HepG2 (cell line): ENCODE measurements at regions not wholly inside any gene's neighbourhood (a gene's known extent, or its start where the extent isn't known, plus 50 kb on each side); places are given as distances from the start of the nearest gene placed in this dataset.

Experiments
- ATAC-seq: fragments of 200-7000 bp; cut with Tn5 transposase; 3 replicates; pipeline ENCODE4 v1.9.1; 2020; ENCODE audit warnings: mild to moderate bottlenecking, moderate library complexity
- BruUV-seq: library from RNA; stranded (reverse); fragments of 400-500 nt; replicated peaks from 2 replicates; lab custom pipeline; 2021; lab: Mats Ljungman, UMichigan
- CTCF ChIA-PET: fragments of 300-600 bp; formaldehyde crosslinking; extraction: SDS; loops from one replicate; lab custom pipeline; 2021; ENCODE audit warnings: low total read pairs, inconsistent platforms, low intra/inter-chr PET ratio; lab: Yijun Ruan, JAX
- POLR2A ChIA-PET: fragments of 350-600 bp; sonication (Branson Sonifier 250); formaldehyde crosslinking; loops from one replicate; lab custom pipeline; 2020; ENCODE audit warnings: antibody characterized with exemption, inconsistent platforms; lab: Yijun Ruan, JAX
- DNase-seq: peaks from one replicate; pipeline ENCODE4 v3.0.0-alpha.2; 2015; ENCODE audit warnings: low spot score
- FAIRE-seq: peaks from 3 replicates; lab custom pipeline; 2011; peaks lifted over from hg19 to GRCh38; lab: Jason Lieb, UNC
- H2AFZ ChIP-seq: one replicate; pipeline ENCODE4 v1.6.1; 2011; ENCODE audit warnings: low read length, inconsistent platforms
- H3K27ac ChIP-seq: fragments of 300-600 bp; 3 replicates; pipeline ENCODE4 v1.8.0; 2011; ENCODE audit warnings: mixed run types, mild to moderate bottlenecking, mixed read lengths, low read length, inconsistent platforms; ENCODE audit not compliant: insufficient read depth; ENCODE audit errors: extremely low read length
- H3K27me3 ChIP-seq, 2 experiments: fragments of 200-600 bp in 1 of 2; 2 replicates in 1 of 2; 3 replicates in 1 of 2; pipeline versions ENCODE4 v1.6.0 to v1.8.0; 2011; ENCODE audit warnings: low read length in 2 of 2, mild to moderate bottlenecking in 2 of 2, moderate library complexity in 2 of 2, inconsistent platforms in 1 of 2; ENCODE audit not compliant: insufficient read depth in 2 of 2, control insufficient read depth in 1 of 2
- H3K36me3 ChIP-seq, 2 experiments: fragments of 200-600 bp in 1 of 2; replicated peaks in 1 of 2; 2 replicates in 1 of 2; 3 replicates in 1 of 2; pipeline versions ENCODE4 v1.5.1 to v1.8.0; 2011; ENCODE audit warnings: low read length in 2 of 2, inconsistent platforms in 1 of 2; ENCODE audit not compliant: insufficient read depth in 2 of 2, control insufficient read depth in 1 of 2
- H3K4me1 ChIP-seq: 2 replicates; pipeline ENCODE4 v1.5.1; 2012; ENCODE audit warnings: low read length, inconsistent platforms; ENCODE audit not compliant: insufficient read depth
- H3K4me2 ChIP-seq: 2 replicates; pipeline ENCODE4 v1.6.0; 2011; ENCODE audit warnings: low read depth, low read length, inconsistent platforms
- H3K4me3 ChIP-seq, 3 experiments: fragments of 200-600 bp in 1 of 3; sonication (generic), shearing (Covaris generic) in 1 of 3; replicated peaks in 1 of 3; 2 replicates each; pipeline ENCODE4 v1.5.1; 2011 to 2016; ENCODE audit warnings: low read length in 3 of 3, inconsistent platforms in 2 of 3, low read depth in 2 of 3, mild to moderate bottlenecking in 2 of 3, control low read depth in 1 of 3, mixed read lengths in 1 of 3; ENCODE audit not compliant: insufficient read depth in 1 of 3
- H3K79me2 ChIP-seq: one replicate; pipeline ENCODE4 v1.6.1; 2011; ENCODE audit warnings: low read length, inconsistent platforms; ENCODE audit not compliant: insufficient read depth
- H3K9ac ChIP-seq: 2 replicates; pipeline ENCODE4 v1.6.0; 2011; ENCODE audit warnings: mild to moderate bottlenecking, low read depth, low read length, inconsistent platforms; ENCODE audit not compliant: insufficient read depth
- H3K9me3 ChIP-seq: 2 replicates; pipeline ENCODE4 v1.5.1; 2012; ENCODE audit warnings: mild to moderate bottlenecking, low read length
- H4K20me1 ChIP-seq: 2 replicates; pipeline ENCODE4 v1.6.0; 2011; ENCODE audit warnings: inconsistent platforms, mild to moderate bottlenecking, low read length, moderate library complexity; ENCODE audit not compliant: insufficient read depth
- HNRNPL ChIP-seq: fragments of 200-400 bp; formaldehyde crosslinking; IDR thresholded peaks from 2 replicates; pipeline ENCODE4 v1.6.1; 2017; ENCODE audit warnings: mild to moderate bottlenecking, low read depth, low read length
- MAF1 ChIP-seq: sonication (generic); formaldehyde crosslinking; IDR thresholded peaks from 2 replicates; pipeline ENCODE4 v1.5.0; 2020; ENCODE audit warnings: missing genetic modification reagents, borderline replicate concordance
- MXD3 ChIP-seq: IDR thresholded peaks from 2 replicates; pipeline ENCODE4 v1.6.1; 2016; ENCODE audit warnings: mild to moderate bottlenecking, missing biosample characterization, missing genetic modification reagents
- NFAT5 ChIP-seq: sonication (generic); formaldehyde crosslinking; IDR thresholded peaks from 2 replicates; pipeline ENCODE4 v1.4.0; 2020; ENCODE audit warnings: missing genetic modification reagents
- POLR2G ChIP-seq: fragments of 200-400 bp; formaldehyde crosslinking; IDR thresholded peaks from 2 replicates; pipeline ENCODE4 v1.6.1; 2018; ENCODE audit warnings: mild to moderate bottlenecking, low read depth, low read length, moderate library complexity
- REL ChIP-seq: sonication (generic); formaldehyde crosslinking; conservative IDR thresholded peaks from 2 replicates; pipeline ENCODE4 v1.8.0; 2022; ENCODE audit warnings: mild to moderate bottlenecking, missing genetic modification reagents, moderate library complexity
- ZNF510 ChIP-seq: sonication (generic); formaldehyde crosslinking; IDR thresholded peaks from 2 replicates; pipeline ENCODE4 v1.4.0; 2020; ENCODE audit warnings: low read depth, mild to moderate bottlenecking, missing genetic modification reagents
- ZNF512 ChIP-seq: sonication (generic); formaldehyde crosslinking; IDR thresholded peaks from 2 replicates; pipeline ENCODE4 v1.4.0; 2020; ENCODE audit warnings: mild to moderate bottlenecking, missing genetic modification reagents
- ZNF547 ChIP-seq: sonication (generic); formaldehyde crosslinking; IDR thresholded peaks from 2 replicates; pipeline ENCODE4 v1.5.1; 2020; ENCODE audit warnings: mild to moderate bottlenecking, missing genetic modification reagents
- WGBS: methylation state at CpG from one replicate; pipeline ENCODE4 v1.1.6; 2017; ENCODE audit warnings: low lambda C conversion rate; 5-methylcytosine and 5-hydroxymethylcytosine counted together
- in situ Hi-C: cut with HindIII; loops from 2 replicates; pipeline ENCODE4 v1.10.0; 2017; ENCODE audit warnings: low pct_unique_long_range_greater_than_20kb; ENCODE audit not compliant: extremely low pct_ligation_motif_present
- intact Hi-C: fragments of 100-400 bp; cut with micrococcal nuclease; formaldehyde crosslinking; loops from one replicate; pipeline ENCODE4 v1.10.0; 2022; ENCODE audit not compliant: unreplicated experiment

- H3K4me2 ChIP-seq, result peak overlapping the region; percentile 49
- no peak for DNase-seq
- no TSS peak for BruUV-seq
- TF ChIP-seq ZNF510 (CRISPR knock-in tag), result 0 out of 2 replicates have a peak, but pooled peaks have one; percentile 26
- 0 out of 2 replicates have a peak, but pooled peaks have one; percentile 4 for TF ChIP-seq MAF1 (CRISPR knock-in tag)
- 0 out of 2 replicates have a peak, but pooled peaks have one; percentile 25 for TF ChIP-seq REL (CRISPR knock-in tag)
- TF ChIP-seq POLR2G, result peak; percentile 36; the same call in 1 of the 2 replicates
- TF ChIP-seq ZNF547, result 0 out of 2 replicates have a peak, but pooled peaks have one; percentile 16
- TF ChIP-seq HNRNPL, result no peak
- peak overlapping the region; percentile 58 for H3K9ac ChIP-seq
- no peak overlapping the region for H3K4me3 ChIP-seq
- POLR2A ChIA-PET, result interaction anchor here (1.0 to 4.1 kb wide), 6 partner anchors 9 to 322 kb away, joined by 3 to 40 read pairs (median 4); partner anchors contain the start of gene CDK19
- peak; percentile 43 for ATAC-seq
- no peak for FAIRE-seq
- H3K27me3 ChIP-seq, result no peaks in the 10 kb centered on the region
- in situ Hi-C loops (no loop called here), intact Hi-C loops (no loop called here)
- H3K27ac ChIP-seq, result peak overlapping the region; percentile 94
- no peak overlapping the region for H2AFZ ChIP-seq
- WGBS, result 58% methylated on average over 2 of the region's 2 CpGs
- H4K20me1 ChIP-seq, result no peaks in the 10 kb centered on the region
- H3K9me3 ChIP-seq, result peaks cover 18% of the 10 kb centered on the region
- CTCF ChIA-PET, result no interaction called here
- H3K4me1 ChIP-seq, result peaks cover 84% of the 10 kb centered on the region
- no peaks in the 10 kb centered on the region; a peak in 1 of 5 replicates for H3K36me3 ChIP-seq
- H3K79me2 ChIP-seq, result no peaks in the 10 kb centered on the region
Measured at GRCh38 chr6:110554441-110554840, 78.0 kb upstream of the SLC22A16 start.

GRCh38 chr6:110552901-110553641 lies 76.7 kb upstream of the SLC22A16 start:
- POLR2A ChIA-PET, result no interaction called here
- BruUV-seq, result no TSS peak
- Histone ChIP-seq H3K9ac (no peak overlapping the region; the same call in 1 of the 2 replicates), H3K4me1 (peaks cover 83% of the 10 kb centered on the region), H4K20me1 (no peaks in the 10 kb centered on the region), H3K27me3 (no peaks in the 10 kb centered on the region), H2AFZ (no peak overlapping the region), H3K4me3 (no peak overlapping the region), H3K9me3 (peaks cover 18% of the 10 kb centered on the region), H3K4me2 (no peak overlapping the region), H3K27ac (peak overlapping the region; percentile 94), H3K36me3 (no peaks in the 10 kb centered on the region; a peak in 1 of 5 replicates), H3K79me2 (no peaks in the 10 kb centered on the region)
- 95% methylated on average over 18 of the region's 18 CpGs for WGBS
- DNase-seq, result no peak
- CTCF ChIA-PET, result no interaction called here
- in situ Hi-C loops (no loop called here), intact Hi-C loops (no loop called here)
- FAIRE-seq, result no peak
- no peak for ATAC-seq
- no peak for TF ChIP-seq MXD3 (CRISPR knock-in tag)
- peak; percentile 59; the same call in 1 of the 2 replicates for TF ChIP-seq ZNF512 (CRISPR knock-in tag)
- TF ChIP-seq NFAT5, result no peak
